ENCODE measurements at regions not wholly inside any gene's neighbourhood (a gene's known extent, or its start where the extent isn't known, plus 50 kb on each side); places are given as distances from the start of the nearest gene placed in this dataset.

- TF ChIP-seq EZH2 (IDR thresholded peaks at IDR 0.05; ENCODE audit: insufficient read depth, low read length), result no peak
- TF ChIP-seq, protein P1, sequence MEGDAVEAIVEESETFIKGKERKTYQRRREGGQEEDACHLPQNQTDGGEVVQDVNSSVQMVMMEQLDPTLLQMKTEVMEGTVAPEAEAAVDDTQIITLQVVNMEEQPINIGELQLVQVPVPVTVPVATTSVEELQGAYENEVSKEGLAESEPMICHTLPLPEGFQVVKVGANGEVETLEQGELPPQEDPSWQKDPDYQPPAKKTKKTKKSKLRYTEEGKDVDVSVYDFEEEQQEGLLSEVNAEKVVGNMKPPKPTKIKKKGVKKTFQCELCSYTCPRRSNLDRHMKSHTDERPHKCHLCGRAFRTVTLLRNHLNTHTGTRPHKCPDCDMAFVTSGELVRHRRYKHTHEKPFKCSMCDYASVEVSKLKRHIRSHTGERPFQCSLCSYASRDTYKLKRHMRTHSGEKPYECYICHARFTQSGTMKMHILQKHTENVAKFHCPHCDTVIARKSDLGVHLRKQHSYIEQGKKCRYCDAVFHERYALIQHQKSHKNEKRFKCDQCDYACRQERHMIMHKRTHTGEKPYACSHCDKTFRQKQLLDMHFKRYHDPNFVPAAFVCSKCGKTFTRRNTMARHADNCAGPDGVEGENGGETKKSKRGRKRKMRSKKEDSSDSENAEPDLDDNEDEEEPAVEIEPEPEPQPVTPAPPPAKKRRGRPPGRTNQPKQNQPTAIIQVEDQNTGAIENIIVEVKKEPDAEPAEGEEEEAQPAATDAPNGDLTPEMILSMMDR (IDR thresholded peaks at IDR 0.05; ENCODE audit: insufficient read depth, low read depth, low read length), result no peak
These were observed 123.1 kb upstream of the GPM6A start for GRCh38 chr4:175935016-175935661.
